ENCODE measurements at regions not wholly inside any gene's neighbourhood (a gene's known extent, or its start where the extent isn't known, plus 50 kb on each side); places are given as distances from the start of the nearest gene placed in this dataset.

DNA sequence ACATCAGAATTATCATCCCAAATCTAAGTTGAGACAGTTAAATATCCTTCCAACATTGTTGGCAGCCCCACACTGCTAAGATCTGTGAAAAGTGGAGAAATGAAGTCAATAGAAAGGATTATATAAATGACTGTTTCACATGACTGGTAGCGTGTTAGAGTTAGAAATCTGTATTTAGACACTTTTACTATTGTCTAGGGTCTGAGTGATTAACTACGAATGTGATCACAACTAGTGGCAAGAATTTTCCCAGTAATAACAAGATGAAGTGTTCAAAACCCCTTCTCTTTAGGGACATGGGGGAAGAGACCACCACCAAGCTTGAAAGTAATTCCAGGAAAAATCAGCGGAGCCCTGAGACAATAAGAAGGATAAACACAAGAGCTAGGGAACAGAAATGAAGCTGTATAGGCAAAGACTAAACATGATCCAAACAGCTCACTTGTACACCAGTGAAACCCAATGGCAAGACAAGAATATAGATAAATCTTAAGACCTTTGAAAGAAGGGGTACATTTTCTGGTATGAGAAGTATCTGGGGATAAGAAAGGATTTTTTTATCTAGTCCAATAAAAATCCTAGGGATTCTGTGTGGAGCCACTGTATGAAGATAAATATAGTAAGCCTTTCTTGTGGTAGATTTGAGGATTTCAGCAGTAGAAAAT is 646.6 kb upstream of the USP24 start (continued):
- TF ChIP-seq ATF2 (CRISPR knock-in tag; IDR thresholded peaks at IDR 0.05; ENCODE audit: borderline replicate concordance, low read depth) (no peak), MLX (CRISPR knock-in tag; IDR thresholded peaks at IDR 0.05) (no peak), SOX15 (CRISPR knock-in tag; IDR thresholded peaks at IDR 0.05) (no peak), FOXJ3 (CRISPR knock-in tag; IDR thresholded peaks at IDR 0.05; ENCODE audit: borderline replicate concordance) (no peak), FOXK1 (CRISPR knock-in tag; IDR thresholded peaks at IDR 0.05) (no peak), ZNF671 (CRISPR knock-in tag; IDR thresholded peaks at IDR 0.05) (no peak), NFE2L1 (CRISPR knock-in tag; IDR thresholded peaks at IDR 0.05) (no peak), ZNF263 (CRISPR knock-in tag; IDR thresholded peaks at IDR 0.05; ENCODE audit: low read depth) (no peak), HMGXB4 (CRISPR knock-in tag; IDR thresholded peaks at IDR 0.05) (no peak)
- TF ChIP-seq, protein P1, sequence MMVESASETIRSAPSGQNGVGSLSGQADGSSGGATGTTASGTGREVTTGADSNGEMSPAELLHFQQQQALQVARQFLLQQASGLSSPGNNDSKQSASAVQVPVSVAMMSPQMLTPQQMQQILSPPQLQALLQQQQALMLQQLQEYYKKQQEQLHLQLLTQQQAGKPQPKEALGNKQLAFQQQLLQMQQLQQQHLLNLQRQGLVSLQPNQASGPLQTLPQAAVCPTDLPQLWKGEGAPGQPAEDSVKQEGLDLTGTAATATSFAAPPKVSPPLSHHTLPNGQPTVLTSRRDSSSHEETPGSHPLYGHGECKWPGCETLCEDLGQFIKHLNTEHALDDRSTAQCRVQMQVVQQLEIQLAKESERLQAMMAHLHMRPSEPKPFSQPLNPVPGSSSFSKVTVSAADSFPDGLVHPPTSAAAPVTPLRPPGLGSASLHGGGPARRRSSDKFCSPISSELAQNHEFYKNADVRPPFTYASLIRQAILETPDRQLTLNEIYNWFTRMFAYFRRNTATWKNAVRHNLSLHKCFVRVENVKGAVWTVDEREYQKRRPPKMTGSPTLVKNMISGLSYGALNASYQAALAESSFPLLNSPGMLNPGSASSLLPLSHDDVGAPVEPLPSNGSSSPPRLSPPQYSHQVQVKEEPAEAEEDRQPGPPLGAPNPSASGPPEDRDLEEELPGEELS (CRISPR knock-in tag; IDR thresholded peaks at IDR 0.05) = no peak

- peak; percentile 36 for ATAC-seq
- CTCF ChIA-PET = interaction anchor here (0.8 to 1.9 kb wide), 4 partner anchors 10 to 723 kb away, joined by 3 to 15 read pairs (median 4); no protein-coding TSS in a partner anchor
- no peak overlapping the region for H3K27ac Mint-ChIP-seq
- no peak overlapping the region for H3K4me3 Mint-ChIP-seq
- peak; percentile 25 for DNase-seq (ENCODE audit: low spot score)
- no peaks in the 10 kb centered on the region for H3K36me3 Mint-ChIP-seq
- no peaks in the 10 kb centered on the region for H3K9me3 Mint-ChIP-seq
- POLR2A ChIA-PET = no interaction called here
- no peaks in the 10 kb centered on the region for H3K27me3 Mint-ChIP-seq (ENCODE audit: low read depth)
- H3K4me1 Mint-ChIP-seq = peaks cover 8% of the 10 kb centered on the region
- no peak for TF ChIP-seq ZNF425 (CRISPR knock-in tag; conservative IDR thresholded peaks at IDR 0.05)
- TF ChIP-seq KAT7 (CRISPR knock-in tag; IDR thresholded peaks at IDR 0.05; ENCODE audit: borderline replicate concordance) = no peak
- no peak for TF ChIP-seq FOXK1 (CRISPR knock-in tag; IDR thresholded peaks at IDR 0.05)
- TF ChIP-seq, protein P2, sequence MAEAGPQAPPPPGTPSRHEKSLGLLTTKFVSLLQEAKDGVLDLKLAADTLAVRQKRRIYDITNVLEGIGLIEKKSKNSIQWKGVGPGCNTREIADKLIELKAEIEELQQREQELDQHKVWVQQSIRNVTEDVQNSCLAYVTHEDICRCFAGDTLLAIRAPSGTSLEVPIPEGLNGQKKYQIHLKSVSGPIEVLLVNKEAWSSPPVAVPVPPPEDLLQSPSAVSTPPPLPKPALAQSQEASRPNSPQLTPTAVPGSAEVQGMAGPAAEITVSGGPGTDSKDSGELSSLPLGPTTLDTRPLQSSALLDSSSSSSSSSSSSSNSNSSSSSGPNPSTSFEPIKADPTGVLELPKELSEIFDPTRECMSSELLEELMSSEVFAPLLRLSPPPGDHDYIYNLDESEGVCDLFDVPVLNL (CRISPR knock-in tag; IDR thresholded peaks at IDR 0.05; ENCODE audit: borderline replicate concordance, low read depth) = no peak
- no peak for TF ChIP-seq GRHL2 (CRISPR knock-in tag; IDR thresholded peaks at IDR 0.05; ENCODE audit: insufficient replicate concordance, severe bottlenecking)
- TF ChIP-seq ZNF219 (CRISPR knock-in tag; IDR thresholded peaks at IDR 0.05; ENCODE audit: borderline replicate concordance) = no peak
- no peak for TF ChIP-seq ETV6 (CRISPR knock-in tag; IDR thresholded peaks at IDR 0.05)
- TF ChIP-seq NR3C1 (CRISPR knock-in tag; conservative IDR thresholded peaks at IDR 0.05; ENCODE audit: low read depth) = no peak
- TF ChIP-seq NFYB (CRISPR knock-in tag; conservative IDR thresholded peaks at IDR 0.05; ENCODE audit: low read depth) = no peak
- TF ChIP-seq ZNF416 (CRISPR knock-in tag; IDR thresholded peaks at IDR 0.05) = no peak
- no peak for TF ChIP-seq ARID4B (CRISPR knock-in tag; IDR thresholded peaks at IDR 0.05; ENCODE audit: borderline replicate concordance)
These were observed 645.8 kb upstream of the USP24 start for GRCh38 chr1:55860798-55861519.
